Adrenal gland (tissue), 9 donors: ENCODE measurements at regions not wholly inside any gene's neighbourhood (a gene's known extent, or its start where the extent isn't known, plus 50 kb on each side); places are given as distances from the start of the nearest gene placed in this dataset.

Experiments
- DNase-seq, 7 donors: peaks; one replicate each; pipeline ENCODE4 v3.0.0-alpha.2; 2019 to 2020
- H3K27ac ChIP-seq, 5 donors: fragments of 200-600 bp; sonication (generic) in 4 of 5; 1 replicate in 3 of 5; 2 replicates in 2 of 5; pipeline versions ENCODE4 v1.5.1 to v1.8.0; 2016 to 2020; ENCODE audit warnings: mild to moderate bottlenecking in 1 of 5
- H3K27me3 ChIP-seq: fragments of 200-600 bp; 2 replicates; pipeline ENCODE4 v1.8.0; 2021
- H3K36me3 ChIP-seq, 2 donors: fragments of 200-600 bp; replicated peaks in 1 of 2; 1 replicate in 1 of 2; 2 replicates in 1 of 2; pipeline versions ENCODE4 v1.5.1 to v1.8.0; 2018 to 2022
- H3K4me1 ChIP-seq, 2 donors: fragments of 200-600 bp; replicated peaks in 1 of 2; 1 replicate in 1 of 2; 2 replicates in 1 of 2; pipeline versions ENCODE4 v1.5.1 to v1.8.0; 2018 to 2021
- H3K4me3 ChIP-seq, 4 donors: fragments of 200-600 bp; sonication (generic) in 3 of 4; one replicate each; pipeline ENCODE4 v1.5.1; 2016 to 2018
- H3K9me3 ChIP-seq, 3 donors: fragments of 200-600 bp; sonication (generic) in 1 of 3; replicated peaks in 1 of 3; 1 replicate in 2 of 3; 2 replicates in 1 of 3; pipeline versions ENCODE4 v1.5.1 to v1.8.0; 2016 to 2021
- CTCF ChIP-seq, 6 experiments: fragments of 450-650 bp in 4 of 6; fragments of 200-600 bp in 2 of 6; sonication (generic) in 1 of 6; IDR thresholded peaks; 1 replicate in 5 of 6; 2 replicates in 1 of 6; pipeline versions ENCODE4 v1.5.1 to v1.8.0; 2016 to 2021; ENCODE audit warnings: antibody characterized with exemption in 6 of 6, mild to moderate bottlenecking in 2 of 6, moderate library complexity in 1 of 6
- POLR2A ChIP-seq, 2 donors: fragments of 450-650 bp; IDR thresholded peaks; one replicate each; pipeline ENCODE4 v1.6.1; 2017; ENCODE audit warnings: antibody characterized with exemption in 2 of 2, mild to moderate bottlenecking in 2 of 2, moderate library complexity in 1 of 2
- WGBS, 4 donors: extraction: QIAGEN DNeasy Blood & Tissue Kit in 2 of 4; methylation state at CpG; one replicate each; pipeline versions ENCODE4 v1.1.5 to v1.1.7; 2013 to 2017; 5-methylcytosine and 5-hydroxymethylcytosine counted together
- intact Hi-C, 2 donors: fragments of 100-400 bp; cut with DNase I; formaldehyde crosslinking; loops; one replicate each; pipeline versions ENCODE4 v1.14.1 to v1.15.0; 2022 to 2023
- donor health status: healthy with polysubstance abuse.
- donor health status: Bipolar disorder and iron deficiency.
- donor health status: DM: yes; HTN: yes; CAD: no.
- donor health status: DM: no; HTN: no; CAD: no.
- donor health status: DM: no; HTN: no; CAD: no.

GRCh38 chr12:46670636-46671035 is 155.2 kb downstream of the SLC38A4 start:
- H3K27ac ChIP-seq = no peak overlapping the region
- intact Hi-C loops = loop anchor here (5.0 to 10.0 kb wide), 3 partner anchors 328 to 354 kb away; no protein-coding TSS in a partner anchor
- WGBS, 4 donors = 94 to 97% (median 96%) methylated on average over 1 of the region's 1 CpG

GRCh38 chr12:46669720-46670119 is 156.1 kb downstream of the SLC38A4 start:
- no peak overlapping the region for H3K4me3 ChIP-seq
- H3K9me3 ChIP-seq = peaks cover 0 to 5% (median 0%) of the 10 kb centered on the region in 3 donors
- no peaks in the 10 kb centered on the region for H3K36me3 ChIP-seq
- no peak for DNase-seq
- intact Hi-C loops = loop anchor here (5.0 to 10.0 kb wide), 3 partner anchors 327 to 355 kb away; no protein-coding TSS in a partner anchor
- H3K4me1 ChIP-seq = peaks cover 0 to 7% of the 10 kb centered on the region in 2 donors
- H3K27me3 ChIP-seq = no peaks in the 10 kb centered on the region
- H3K27ac ChIP-seq = no peak overlapping the region
- TF ChIP-seq POLR2A (IDR thresholded peaks at IDR 0.05) (no peak), CTCF (IDR thresholded peaks at IDR 0.05) (no peak)
- WGBS, 4 donors = 46 to 100% (median 58%) methylated on average over 1 to 2 of the region's 2 CpGs

More at GRCh38 chr12:46670636-46671035, 155.2 kb downstream of the SLC38A4 start:
- Histone ChIP-seq H3K27me3 (no peaks in the 10 kb centered on the region), H3K4me1 (no peaks in the 10 kb centered on the region), H3K4me3 (no peak overlapping the region), H3K9me3 (peaks cover 0 to 5% (median 0%) of the 10 kb centered on the region in 3 donors), H3K36me3 (no peaks in the 10 kb centered on the region)
- no peak for TF ChIP-seq CTCF (IDR thresholded peaks at IDR 0.05)
- TF ChIP-seq POLR2A (IDR thresholded peaks at IDR 0.05) = no peak
- DNase-seq = no peak

- Histone ChIP-seq H3K4me1 (peaks cover 0 to 13% of the 10 kb centered on the region in 2 donors), H3K9me3 (peaks cover 0 to 5% (median 0%) of the 10 kb centered on the region in 3 donors), H3K27ac (no peak overlapping the region), H3K27me3 (no peaks in the 10 kb centered on the region), H3K36me3 (no peaks in the 10 kb centered on the region), H3K4me3 (no peak overlapping the region)
- intact Hi-C loops = no loop called here
- TF ChIP-seq POLR2A (IDR thresholded peaks at IDR 0.05) = no peak
- TF ChIP-seq CTCF (IDR thresholded peaks at IDR 0.05) = no peak
- no peak for DNase-seq
Measured at GRCh38 chr12:46667551-46667950, 158.2 kb downstream of the SLC38A4 start.

- H3K9me3 ChIP-seq = peaks cover 0 to 5% (median 0%) of the 10 kb centered on the region in 3 donors
- peak in 4 of 7 donors; percentile 19 to 42 (median 35) for DNase-seq
- no peaks in the 10 kb centered on the region for H3K27me3 ChIP-seq
- intact Hi-C loops = loop anchor here in 1 of 2 donors (5.0 kb wide), 1 partner anchor 293 kb away; the partner anchor contains the start of gene SLC38A2
- H3K36me3 ChIP-seq = no peaks in the 10 kb centered on the region
- peaks cover 0 to 31% of the 10 kb centered on the region in 2 donors for H3K4me1 ChIP-seq
- WGBS, 4 donors = 19 to 34% (median 27%) methylated on average over 3 of the region's 3 CpGs
- TF ChIP-seq POLR2A (IDR thresholded peaks at IDR 0.05) = no peak
- TF ChIP-seq CTCF (IDR thresholded peaks at IDR 0.05) = no peak
- H3K4me3 ChIP-seq = no peak overlapping the region
- peak overlapping the region in 1 of 5 donors; percentile 2 for H3K27ac ChIP-seq
Measured at GRCh38 chr12:46664761-46665287, 161.0 kb downstream of the SLC38A4 start.
